SK-N-SH (cell line): ENCODE measurements at regions not wholly inside any gene's neighbourhood (a gene's known extent, or its start where the extent isn't known, plus 50 kb on each side); places are given as distances from the start of the nearest gene placed in this dataset.

Source experiments
- CTCF ChIA-PET: fragments of 300-600, 350-600 bp; formaldehyde crosslinking; extraction: SDS; loops from one replicate; lab custom pipeline; 2021; lab: Yijun Ruan, JAX
- POLR2A ChIA-PET: fragments of 350-600 bp; sonication (Branson Sonifier 250); formaldehyde crosslinking; extraction: SDS; loops from one replicate; lab custom pipeline; 2020; ENCODE audit warnings: antibody characterized with exemption, inconsistent platforms; lab: Yijun Ruan, JAX
- DNase-seq: peaks from one replicate; pipeline ENCODE4 v3.0.0; 2012
- H2AFZ ChIP-seq: fragments of 200-600 bp; sonication (generic); 2 replicates; pipeline ENCODE4 v1.8.1; 2016; ENCODE audit warnings: antibody characterized with exemption, mild to moderate bottlenecking, low read depth
- H3F3A ChIP-seq: fragments of 200-600 bp; sonication (generic); replicated peaks from 2 replicates; pipeline ENCODE3; 2016; ENCODE audit warnings: antibody characterized with exemption, mild to moderate bottlenecking; ENCODE audit not compliant: insufficient read depth
- H3K27ac ChIP-seq, 2 experiments: fragments of 200-500 bp in 1 of 2; fragments of 200-600 bp in 1 of 2; sonication (Bioruptor generic) in 1 of 2; sonication (generic), shearing (Covaris generic) in 1 of 2; 2 replicates each; pipeline versions ENCODE4 v1.5.1 to v1.6.1; 2014 to 2016; ENCODE audit warnings: low read depth in 2 of 2, inconsistent platforms in 1 of 2, low read length in 1 of 2, mild to moderate bottlenecking in 1 of 2, mixed read lengths in 1 of 2
- H3K27me3 ChIP-seq: fragments of 200-600 bp; sonication (generic), shearing (Covaris generic); 2 replicates; pipeline ENCODE4 v1.6.1; 2016; ENCODE audit warnings: mixed run types; ENCODE audit not compliant: insufficient read depth
- H3K36me3 ChIP-seq, 2 experiments: fragments of 200-500 bp in 1 of 2; fragments of 200-600 bp in 1 of 2; sonication (Bioruptor generic) in 1 of 2; sonication (generic) in 1 of 2; replicated peaks in 1 of 2; 2 replicates each; pipeline versions ENCODE3 to v1.5.1; 2014 to 2016; ENCODE audit warnings: low read length in 1 of 2, mild to moderate bottlenecking in 1 of 2; ENCODE audit not compliant: insufficient read depth in 2 of 2, control insufficient read depth in 1 of 2
- H3K4me1 ChIP-seq, 2 experiments: fragments of 200-500 bp in 1 of 2; fragments of 200-600 bp in 1 of 2; sonication (Bioruptor generic) in 1 of 2; sonication (generic), shearing (Covaris generic) in 1 of 2; 2 replicates each; pipeline versions ENCODE4 v1.5.1 to v1.6.1; 2014 to 2016; ENCODE audit warnings: low read depth in 1 of 2, low read length in 1 of 2, mixed run types in 1 of 2; ENCODE audit not compliant: insufficient read depth in 2 of 2, control insufficient read depth in 1 of 2
- H3K4me2 ChIP-seq: fragments of 200-600 bp; sonication (generic), shearing (Covaris generic); 2 replicates; pipeline ENCODE4 v1.6.1; 2017; ENCODE audit warnings: mixed run types
- H3K4me3 ChIP-seq, 2 experiments: fragments of 200-500 bp in 1 of 2; fragments of 200-600 bp in 1 of 2; sonication (Bioruptor generic) in 1 of 2; sonication (generic), shearing (Covaris generic) in 1 of 2; 2 replicates each; pipeline versions ENCODE4 v1.5.1 to v1.8.1; 2014 to 2016; ENCODE audit warnings: low read depth in 2 of 2, inconsistent platforms in 1 of 2, low read length in 1 of 2, mild to moderate bottlenecking in 1 of 2, mixed read lengths in 1 of 2, moderate library complexity in 1 of 2
- H3K79me2 ChIP-seq: fragments of 200-600 bp; sonication (generic); 2 replicates; pipeline ENCODE4 v1.8.1; 2017; ENCODE audit warnings: mild to moderate bottlenecking; ENCODE audit not compliant: insufficient read depth
- H3K9ac ChIP-seq: fragments of 200-600 bp; sonication (generic); 2 replicates; pipeline ENCODE4 v1.6.1; 2017; ENCODE audit warnings: mixed run types
- H3K9me2 ChIP-seq: fragments of 200-600 bp; sonication (generic); 2 replicates; pipeline ENCODE4 v1.6.1; 2017; ENCODE audit warnings: mixed run types
- H3K9me3 ChIP-seq: fragments of 200-600 bp; sonication (generic); 2 replicates; pipeline ENCODE4 v1.6.1; 2017; ENCODE audit warnings: mixed run types, mild to moderate bottlenecking, moderate library complexity
- H4K20me1 ChIP-seq: fragments of 200-600 bp; sonication (generic); 2 replicates; pipeline ENCODE4 v1.6.1; 2017; ENCODE audit warnings: mild to moderate bottlenecking, mixed run types; ENCODE audit not compliant: insufficient read depth
- CHD2 ChIP-seq: fragments of 150-350 bp; IDR thresholded peaks from 2 replicates; pipeline ENCODE4 v1.6.1; 2018; ENCODE audit warnings: low read length; ENCODE audit not compliant: partially characterized antibody
- EP300 ChIP-seq, 2 experiments: IDR thresholded peaks; 2 replicates each; pipeline versions ENCODE4 v1.4.0 to v1.6.1; 2012; ENCODE audit warnings: borderline replicate concordance in 1 of 2, low read depth in 1 of 2, low read length in 1 of 2
- EZH2phosphoT487 ChIP-seq: fragments of 200-600 bp; sonication (generic); IDR thresholded peaks from 2 replicates; pipeline ENCODE4 v1.6.1; 2017; ENCODE audit warnings: low read depth, mixed run types, mild to moderate bottlenecking, antibody characterized with exemption, moderate library complexity, borderline replicate concordance
- GABPA ChIP-seq: IDR thresholded peaks from 2 replicates; pipeline ENCODE4 v1.4.0; 2012; ENCODE audit warnings: low read depth, mild to moderate bottlenecking
- NRF1 ChIP-seq: IDR thresholded peaks from 2 replicates; pipeline ENCODE4 v1.6.1; 2012; ENCODE audit warnings: low read depth, mild to moderate bottlenecking, low read length
- POLR2AphosphoS5 ChIP-seq: IDR thresholded peaks from 2 replicates; pipeline ENCODE4 v1.6.1; 2012; ENCODE audit warnings: low read depth, low read length
- SMC3 ChIP-seq: IDR thresholded peaks from 2 replicates; pipeline ENCODE4 v1.6.1; 2012; ENCODE audit warnings: low read depth, low read length, improper control_type of control experiment
- TAF1 ChIP-seq: IDR thresholded peaks from 2 replicates; pipeline ENCODE4 v1.6.1; 2012; ENCODE audit warnings: low read depth, mild to moderate bottlenecking, low read length, moderate library complexity, borderline replicate concordance
- WGBS: methylation state at CpG from one replicate; pipeline ENCODE4 v1.1.6; 2017; ENCODE audit warnings: low lambda C conversion rate; 5-methylcytosine and 5-hydroxymethylcytosine counted together
- TF ChIP-seq, protein P1 (sequence below): IDR thresholded peaks from 2 replicates; pipeline ENCODE4 v1.6.1; 2012; ENCODE audit warnings: mild to moderate bottlenecking, low read depth, low read length, moderate library complexity
- TF ChIP-seq, protein P2 (sequence below): IDR thresholded peaks from 2 replicates; pipeline ENCODE4 v1.4.0; 2012; ENCODE audit warnings: low read depth, borderline replicate concordance

DNA sequence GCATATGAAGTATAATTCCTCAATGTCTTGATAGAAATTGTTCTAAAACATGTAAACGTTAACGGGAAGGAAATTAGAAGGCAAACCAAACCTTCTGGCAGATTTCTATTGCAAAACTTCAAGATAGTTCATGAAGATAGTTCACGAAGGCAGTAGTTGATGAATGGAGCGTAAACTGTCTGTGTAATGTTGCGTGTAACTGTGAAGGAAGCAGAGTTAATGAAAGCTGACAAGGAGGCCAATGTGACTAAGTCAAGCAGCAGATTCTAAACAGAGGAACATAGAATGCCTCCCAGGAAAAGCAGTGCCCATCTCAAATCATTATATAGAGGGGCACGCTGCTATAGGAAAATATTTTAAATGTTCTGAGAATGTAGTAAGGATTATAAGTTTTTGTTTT lies 659.7 kb upstream of the IGFBP3 start (continued):
- TF ChIP-seq, protein P1, sequence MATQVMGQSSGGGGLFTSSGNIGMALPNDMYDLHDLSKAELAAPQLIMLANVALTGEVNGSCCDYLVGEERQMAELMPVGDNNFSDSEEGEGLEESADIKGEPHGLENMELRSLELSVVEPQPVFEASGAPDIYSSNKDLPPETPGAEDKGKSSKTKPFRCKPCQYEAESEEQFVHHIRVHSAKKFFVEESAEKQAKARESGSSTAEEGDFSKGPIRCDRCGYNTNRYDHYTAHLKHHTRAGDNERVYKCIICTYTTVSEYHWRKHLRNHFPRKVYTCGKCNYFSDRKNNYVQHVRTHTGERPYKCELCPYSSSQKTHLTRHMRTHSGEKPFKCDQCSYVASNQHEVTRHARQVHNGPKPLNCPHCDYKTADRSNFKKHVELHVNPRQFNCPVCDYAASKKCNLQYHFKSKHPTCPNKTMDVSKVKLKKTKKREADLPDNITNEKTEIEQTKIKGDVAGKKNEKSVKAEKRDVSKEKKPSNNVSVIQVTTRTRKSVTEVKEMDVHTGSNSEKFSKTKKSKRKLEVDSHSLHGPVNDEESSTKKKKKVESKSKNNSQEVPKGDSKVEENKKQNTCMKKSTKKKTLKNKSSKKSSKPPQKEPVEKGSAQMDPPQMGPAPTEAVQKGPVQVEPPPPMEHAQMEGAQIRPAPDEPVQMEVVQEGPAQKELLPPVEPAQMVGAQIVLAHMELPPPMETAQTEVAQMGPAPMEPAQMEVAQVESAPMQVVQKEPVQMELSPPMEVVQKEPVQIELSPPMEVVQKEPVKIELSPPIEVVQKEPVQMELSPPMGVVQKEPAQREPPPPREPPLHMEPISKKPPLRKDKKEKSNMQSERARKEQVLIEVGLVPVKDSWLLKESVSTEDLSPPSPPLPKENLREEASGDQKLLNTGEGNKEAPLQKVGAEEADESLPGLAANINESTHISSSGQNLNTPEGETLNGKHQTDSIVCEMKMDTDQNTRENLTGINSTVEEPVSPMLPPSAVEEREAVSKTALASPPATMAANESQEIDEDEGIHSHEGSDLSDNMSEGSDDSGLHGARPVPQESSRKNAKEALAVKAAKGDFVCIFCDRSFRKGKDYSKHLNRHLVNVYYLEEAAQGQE, result no peak

DNA sequence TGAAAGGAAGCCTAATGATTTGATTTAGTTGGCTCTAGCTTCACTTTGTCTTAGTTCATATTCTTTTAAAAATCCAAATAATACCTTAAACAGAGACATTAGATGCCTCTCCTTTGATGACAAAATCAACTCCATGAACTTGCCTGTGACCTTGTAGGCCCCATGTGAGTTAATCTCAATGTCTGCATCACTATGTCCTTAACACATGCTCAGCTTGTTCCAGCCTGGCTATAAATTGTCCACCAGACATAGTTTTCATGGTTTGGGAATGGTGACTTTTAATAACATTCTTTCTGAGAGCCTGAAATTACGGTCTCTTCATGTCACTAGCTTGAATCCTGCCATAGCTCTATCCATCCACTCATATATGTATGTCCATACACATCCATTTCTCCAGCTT lies 656.3 kb upstream of the IGFBP3 start:
- DNase-seq, result no peak
- H3K9ac ChIP-seq, result no peak overlapping the region
- no peak overlapping the region for H3K4me2 ChIP-seq
- WGBS, result 39% methylated on average over 1 of the region's 1 CpG
- no peaks in the 10 kb centered on the region for H3K4me1 ChIP-seq
- no peak overlapping the region for H3K4me3 ChIP-seq
- no peaks in the 10 kb centered on the region for H3K79me2 ChIP-seq
- H3K27ac ChIP-seq, result no peak overlapping the region
- no peaks in the 10 kb centered on the region for H3K9me2 ChIP-seq
- TF ChIP-seq NRF1 (no peak), SMC3 (no peak)
- TF ChIP-seq, protein P2, sequence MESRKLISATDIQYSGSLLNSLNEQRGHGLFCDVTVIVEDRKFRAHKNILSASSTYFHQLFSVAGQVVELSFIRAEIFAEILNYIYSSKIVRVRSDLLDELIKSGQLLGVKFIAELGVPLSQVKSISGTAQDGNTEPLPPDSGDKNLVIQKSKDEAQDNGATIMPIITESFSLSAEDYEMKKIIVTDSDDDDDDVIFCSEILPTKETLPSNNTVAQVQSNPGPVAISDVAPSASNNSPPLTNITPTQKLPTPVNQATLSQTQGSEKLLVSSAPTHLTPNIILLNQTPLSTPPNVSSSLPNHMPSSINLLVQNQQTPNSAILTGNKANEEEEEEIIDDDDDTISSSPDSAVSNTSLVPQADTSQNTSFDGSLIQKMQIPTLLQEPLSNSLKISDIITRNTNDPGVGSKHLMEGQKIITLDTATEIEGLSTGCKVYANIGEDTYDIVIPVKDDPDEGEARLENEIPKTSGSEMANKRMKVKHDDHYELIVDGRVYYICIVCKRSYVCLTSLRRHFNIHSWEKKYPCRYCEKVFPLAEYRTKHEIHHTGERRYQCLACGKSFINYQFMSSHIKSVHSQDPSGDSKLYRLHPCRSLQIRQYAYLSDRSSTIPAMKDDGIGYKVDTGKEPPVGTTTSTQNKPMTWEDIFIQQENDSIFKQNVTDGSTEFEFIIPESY, result no peak
- TF ChIP-seq, all 33 proteins: peak for 0
- H4K20me1 ChIP-seq, result no peaks in the 10 kb centered on the region
- H3K9me3 ChIP-seq, result no peaks in the 10 kb centered on the region
- no peak overlapping the region for H2AFZ ChIP-seq
- CTCF ChIA-PET, result interaction anchor here (0.9 to 1.3 kb wide), 2 partner anchors 11 to 58 kb away, joined by 3 read pairs; no protein-coding TSS in a partner anchor
- no peaks in the 10 kb centered on the region for H3F3A ChIP-seq
- H3K27me3 ChIP-seq, result no peaks in the 10 kb centered on the region
- POLR2A ChIA-PET, result no interaction called here
- H3K36me3 ChIP-seq, result no peaks in the 10 kb centered on the region

DNA sequence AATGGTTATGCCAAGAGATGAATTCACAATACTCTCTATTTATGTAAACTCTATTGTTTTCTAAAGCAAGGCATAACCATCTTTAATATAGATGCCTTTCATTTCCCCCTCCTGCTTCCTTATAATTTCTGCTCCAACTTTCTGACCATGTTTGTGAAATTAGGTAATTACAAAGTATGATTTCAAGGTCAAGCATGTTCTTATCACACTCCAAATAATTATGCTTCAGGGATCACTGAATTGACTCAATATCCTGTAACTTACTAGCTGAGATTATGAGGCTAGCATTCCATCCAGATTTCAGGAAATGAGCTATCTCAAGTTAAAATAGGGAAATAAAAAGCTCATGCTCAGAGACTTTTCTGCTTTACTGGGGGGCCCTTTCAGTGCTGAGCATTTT lies 655.9 kb upstream of the IGFBP3 start:
- no peak overlapping the region for H2AFZ ChIP-seq
- no peak overlapping the region for H3K4me2 ChIP-seq
- no peaks in the 10 kb centered on the region for H3F3A ChIP-seq
- no peaks in the 10 kb centered on the region for H3K27me3 ChIP-seq
- no peak overlapping the region for H3K4me3 ChIP-seq
- no peaks in the 10 kb centered on the region for H3K9me3 ChIP-seq
- H3K79me2 ChIP-seq, result no peaks in the 10 kb centered on the region
- H3K4me1 ChIP-seq, result no peaks in the 10 kb centered on the region
- ChIA-PET CTCF (interaction anchor here (0.9 to 1.3 kb wide), 2 partner anchors 11 to 58 kb away, joined by 3 read pairs; no protein-coding TSS in a partner anchor), POLR2A (no interaction called here)
- no peaks in the 10 kb centered on the region for H3K9me2 ChIP-seq
- no peak for DNase-seq
- H3K27ac ChIP-seq, result no peak overlapping the region
- H3K9ac ChIP-seq, result no peak overlapping the region
- no peaks in the 10 kb centered on the region for H4K20me1 ChIP-seq
- H3K36me3 ChIP-seq, result no peaks in the 10 kb centered on the region
- TF ChIP-seq EP300 (IDR thresholded peaks at IDR 0.05; ENCODE audit: borderline replicate concordance in 1 of 2, low read depth in 1 of 2, low read length in 1 of 2) (no peak), TAF1 (no peak), GABPA (no peak), EZH2phosphoT487 (no peak), POLR2AphosphoS5 (no peak), CHD2 (no peak)
